Amygdala (tissue), 56 donors: ENCODE measurements at regions not wholly inside any gene's neighbourhood (a gene's known extent, or its start where the extent isn't known, plus 50 kb on each side); places are given as distances from the start of the nearest gene placed in this dataset.
A peak's percentile ranks its signal among the peaks of the same experiment; 100 is the strongest.

Experiments
- DNase-seq, 56 donors: peaks; one replicate each; lab custom pipeline; 2025; lab: John Stamatoyannopoulos, UW

DNA sequence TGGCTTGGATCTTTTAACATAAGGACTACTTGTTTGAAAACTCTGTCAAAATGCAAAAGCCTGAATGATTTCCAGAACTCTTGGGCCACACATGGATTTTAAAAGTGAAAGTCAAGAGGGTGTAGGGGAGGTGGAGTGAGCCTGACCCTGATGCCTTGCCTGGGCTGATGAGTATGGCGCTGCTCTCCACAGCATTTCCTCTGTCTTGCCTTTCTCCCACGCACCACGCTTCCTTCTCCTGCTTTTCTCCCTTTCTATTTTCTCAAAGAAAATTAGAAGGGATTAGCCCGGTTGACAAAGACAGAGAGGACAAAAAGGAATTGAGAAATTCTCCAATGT is 207.0 kb upstream of the CCDC68 start:
- peak in 1 of 56 donors; percentile 2 for DNase-seq

DNA sequence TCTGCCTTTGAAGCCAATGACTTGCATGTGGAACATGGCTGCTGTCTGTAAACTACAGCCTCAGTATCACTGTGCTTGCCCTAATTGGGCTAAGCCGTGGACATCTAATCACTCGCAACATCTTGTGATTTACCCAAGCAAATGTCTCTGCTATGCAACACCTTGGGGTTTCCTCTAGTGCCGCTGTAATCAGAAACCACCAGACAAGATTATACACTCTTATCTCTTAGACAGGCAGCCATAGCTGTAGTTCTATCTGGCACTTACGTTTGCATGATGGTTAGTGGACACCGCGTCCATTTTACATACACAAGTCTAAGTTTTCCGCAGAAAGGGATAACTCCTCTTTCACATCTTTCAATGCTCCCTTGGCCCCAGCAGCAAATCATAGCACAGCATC is 204.3 kb upstream of the CCDC68 start:
- DNase-seq, result no peak

DNA sequence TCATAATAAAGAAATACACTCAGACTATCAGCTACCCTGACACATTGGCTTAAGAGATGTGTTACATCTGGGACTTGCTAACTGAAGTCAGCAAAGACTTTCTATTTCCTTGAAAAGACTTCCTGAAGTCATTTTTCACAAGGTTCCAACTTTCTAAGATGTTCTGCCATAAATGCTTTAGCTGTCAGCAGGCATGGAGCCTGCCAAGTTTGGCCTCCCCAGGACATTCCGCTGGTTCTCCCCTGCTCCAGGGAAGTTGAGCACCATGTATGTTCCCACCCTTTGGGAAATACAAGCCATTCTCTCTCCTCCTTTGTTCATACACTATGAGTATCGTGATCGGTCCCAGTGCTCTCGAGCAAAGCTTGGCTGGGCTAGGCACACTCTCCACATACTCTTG is 202.7 kb upstream of the CCDC68 start:
- no peak for DNase-seq

DNA sequence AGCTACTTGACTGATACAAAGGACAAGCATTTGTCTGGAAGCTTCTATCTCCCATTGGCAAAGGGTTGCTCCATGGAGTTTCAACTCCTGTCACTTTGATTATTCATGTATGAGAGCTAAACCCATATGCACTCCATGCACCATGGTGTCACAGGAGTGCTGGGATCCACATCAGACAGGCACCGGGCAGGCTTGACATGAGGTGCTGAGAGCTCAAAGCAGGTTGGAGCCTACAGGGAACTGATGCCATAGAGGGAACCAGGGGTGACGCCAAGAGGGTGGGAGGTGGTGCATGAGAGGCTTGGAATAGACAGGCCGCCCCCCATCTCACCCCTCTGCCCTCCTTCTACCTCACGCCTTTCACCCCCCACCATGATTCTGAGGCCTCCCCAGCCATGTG is 199.8 kb upstream of the CCDC68 start:
- no peak for DNase-seq

DNA sequence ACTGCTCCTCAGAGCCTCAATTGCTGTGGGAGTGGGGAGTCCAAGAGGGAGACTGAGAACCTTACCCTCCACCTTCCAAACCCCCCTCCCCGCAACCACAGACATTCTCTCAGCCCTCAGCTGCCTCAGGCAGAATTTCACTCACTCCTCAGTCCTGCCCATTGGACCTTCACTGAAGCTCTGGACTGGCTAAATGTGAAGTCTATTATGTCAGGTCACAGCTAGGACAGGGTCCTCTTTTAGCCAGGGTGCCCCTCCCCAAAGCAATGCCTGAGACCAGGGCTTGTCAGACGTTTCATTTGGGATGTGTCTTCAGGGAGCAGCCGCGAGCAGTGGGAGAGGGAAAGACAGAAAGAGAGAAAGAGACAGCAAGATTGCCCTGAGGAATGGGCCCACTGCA is 199.3 kb upstream of the CCDC68 start:
- no peak for DNase-seq

DNA sequence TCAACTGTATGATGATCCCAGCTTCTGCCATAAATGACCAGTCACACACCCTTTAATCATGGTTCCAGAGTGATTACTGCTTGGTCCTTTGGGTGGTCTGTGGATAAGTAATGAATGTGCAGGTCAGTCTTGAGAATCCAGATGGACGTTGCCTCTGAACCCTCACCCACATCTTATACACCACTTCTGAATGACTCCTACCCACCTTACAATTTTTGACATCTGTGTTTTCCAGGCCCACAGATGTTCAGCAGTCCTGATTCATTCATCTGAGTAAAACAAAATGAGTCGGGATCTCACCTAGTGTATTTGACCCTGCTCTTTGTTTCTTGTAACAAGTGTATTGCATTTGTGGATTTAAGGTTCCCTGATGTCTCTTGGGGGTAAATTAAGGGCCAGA is 194.1 kb upstream of the CCDC68 start:
- no peak for DNase-seq

DNA sequence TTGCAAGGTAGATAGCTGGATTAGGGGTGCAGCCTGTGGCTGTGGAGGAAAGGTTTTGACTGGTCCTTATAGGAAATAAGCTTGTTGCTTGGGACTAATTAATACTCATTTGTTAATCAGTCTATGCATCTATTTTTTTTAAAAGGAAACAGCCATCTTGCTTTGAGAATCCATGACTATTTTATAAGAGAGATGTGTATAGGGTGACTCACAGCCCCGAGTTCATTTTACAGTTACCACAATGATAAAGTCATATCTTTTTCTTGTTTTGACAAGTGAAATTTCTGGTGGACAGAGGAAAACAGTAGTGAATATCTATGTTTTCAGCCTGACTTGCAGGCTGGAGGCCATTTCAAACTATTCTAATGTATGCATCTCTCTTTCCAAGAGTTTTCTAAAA is 193.5 kb upstream of the CCDC68 start:
- DNase-seq, result no peak

DNA sequence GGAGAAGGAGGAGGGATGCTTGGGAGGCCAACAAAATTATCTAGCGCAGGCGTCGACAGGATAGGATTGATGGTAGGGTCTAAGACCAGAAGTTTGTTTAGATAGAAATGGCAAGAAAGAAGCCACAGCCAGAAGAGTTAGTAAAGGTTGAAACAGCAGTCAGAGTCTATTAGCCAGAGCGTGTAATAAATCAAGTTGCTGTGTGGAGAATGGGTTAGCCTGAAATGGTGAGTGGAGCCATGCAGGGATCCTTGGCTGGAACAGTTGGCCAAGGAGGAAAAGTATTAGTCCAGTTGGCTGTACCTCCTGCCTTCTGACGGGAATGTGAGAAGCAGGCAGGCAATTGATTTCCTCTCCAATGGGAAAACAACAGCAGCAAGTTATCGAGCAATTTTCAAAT is 190.7 kb upstream of the CCDC68 start:
- DNase-seq, result no peak

DNA sequence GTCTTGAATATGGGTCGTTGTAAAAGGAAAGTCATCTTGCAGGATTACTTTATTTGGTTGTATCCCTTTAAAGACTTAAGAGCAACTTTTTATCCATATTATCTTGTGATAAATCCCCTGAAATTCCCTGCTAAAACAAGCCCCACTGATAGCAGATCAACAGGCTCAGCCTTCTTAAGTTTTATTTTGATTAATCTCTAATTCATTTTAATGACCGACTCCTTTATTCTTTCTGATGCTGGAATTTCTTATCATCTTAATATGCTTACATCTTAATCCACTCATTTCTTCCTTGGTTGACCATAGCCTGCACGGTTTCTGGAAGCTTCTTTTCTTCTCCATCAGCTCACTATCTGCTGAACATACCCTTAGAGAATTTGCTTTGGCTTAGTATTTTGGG is 188.5 kb upstream of the CCDC68 start:
- DNase-seq, result no peak

DNA sequence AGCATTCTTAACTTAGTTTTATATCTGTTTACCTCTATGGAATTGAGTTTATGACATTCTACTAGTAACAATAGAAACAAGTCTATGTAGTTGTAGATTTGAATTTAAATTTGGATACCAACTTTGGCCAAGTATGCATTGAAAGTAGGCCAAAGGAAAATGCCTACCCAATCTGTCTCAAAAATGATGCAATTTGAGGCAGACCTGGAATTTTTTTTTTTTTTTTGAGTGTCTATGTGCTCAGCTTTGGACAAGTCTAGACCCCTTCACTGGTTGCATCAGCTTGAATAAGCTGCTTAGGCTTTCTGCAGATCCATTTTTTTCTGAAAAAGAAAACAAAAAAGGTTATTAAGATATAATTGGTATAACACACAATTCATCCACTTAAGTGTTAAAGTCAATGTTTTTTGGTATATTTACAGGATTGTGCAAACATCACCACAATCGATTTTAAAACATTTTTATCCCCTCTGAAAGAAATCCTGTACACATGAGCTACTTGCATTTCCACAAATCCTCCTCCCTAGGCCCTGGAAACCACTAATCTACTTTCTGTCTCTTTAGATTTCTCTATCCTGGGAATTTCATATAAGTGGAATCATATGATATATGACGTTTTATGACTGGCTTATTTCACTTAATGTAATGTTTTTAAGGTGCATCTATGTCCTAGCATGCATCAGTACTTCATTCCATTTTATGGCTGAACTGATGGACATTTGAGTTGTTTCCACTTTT is 185.1 kb upstream of the CCDC68 start:
- DNase-seq, result no peak

DNA sequence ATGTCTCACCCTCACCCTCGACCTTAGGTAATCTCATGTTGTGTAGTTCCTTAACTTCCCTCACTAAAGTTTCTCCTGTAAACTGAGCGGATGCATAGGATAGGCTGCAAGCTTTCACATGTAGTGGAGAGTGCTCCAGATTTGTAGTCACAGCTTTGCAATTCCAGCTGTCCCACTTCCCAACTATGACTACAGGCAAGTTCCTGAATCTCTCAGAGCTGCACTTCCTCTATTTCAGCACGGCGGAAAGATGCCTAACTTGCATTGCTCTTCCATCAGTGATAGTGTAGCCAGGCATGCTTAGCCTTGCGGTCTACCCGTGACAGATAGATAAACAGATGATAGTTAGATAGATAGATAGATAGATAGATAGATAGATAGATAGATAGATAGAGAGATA is 183.1 kb upstream of the CCDC68 start:
- no peak for DNase-seq

DNA sequence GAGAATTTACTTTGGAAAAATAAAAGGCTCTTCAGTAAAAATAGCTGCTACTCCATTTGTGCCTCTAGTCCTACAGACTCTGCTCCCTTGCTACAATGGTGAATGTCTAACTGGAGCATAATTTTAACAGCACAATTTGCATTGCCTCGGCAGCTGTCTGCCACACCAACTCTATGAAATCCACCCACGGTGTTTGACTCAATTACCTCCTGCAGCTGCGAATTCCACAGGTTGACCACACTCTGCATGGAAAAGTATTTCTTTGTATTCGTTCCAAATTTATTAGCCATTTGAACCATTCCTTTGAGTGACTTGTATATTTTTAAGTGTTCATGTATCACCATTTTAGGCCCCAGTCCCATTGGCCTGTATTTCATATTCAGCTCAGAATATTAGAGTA is 182.1 kb upstream of the CCDC68 start:
- DNase-seq, result no peak

DNA sequence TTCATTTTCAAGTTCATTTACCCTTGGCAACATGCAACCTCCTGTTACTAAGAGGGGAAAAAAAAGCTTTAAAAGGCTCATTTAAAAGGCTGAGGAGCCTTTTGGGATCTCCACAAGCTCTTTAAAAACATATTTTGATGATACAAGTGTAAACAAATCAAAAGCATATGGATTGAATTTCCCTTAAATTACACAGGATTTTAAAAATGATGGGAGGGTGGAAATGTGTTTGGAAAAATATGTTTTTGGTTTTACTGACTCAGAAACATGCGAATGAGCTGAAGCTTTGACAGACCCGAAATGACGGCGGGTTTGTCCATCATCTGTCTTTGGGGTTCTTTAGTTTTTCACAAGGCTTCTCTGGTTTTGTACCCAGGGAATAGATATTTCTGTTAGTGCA is 180.6 kb upstream of the CCDC68 start:
- DNase-seq, result no peak

DNA sequence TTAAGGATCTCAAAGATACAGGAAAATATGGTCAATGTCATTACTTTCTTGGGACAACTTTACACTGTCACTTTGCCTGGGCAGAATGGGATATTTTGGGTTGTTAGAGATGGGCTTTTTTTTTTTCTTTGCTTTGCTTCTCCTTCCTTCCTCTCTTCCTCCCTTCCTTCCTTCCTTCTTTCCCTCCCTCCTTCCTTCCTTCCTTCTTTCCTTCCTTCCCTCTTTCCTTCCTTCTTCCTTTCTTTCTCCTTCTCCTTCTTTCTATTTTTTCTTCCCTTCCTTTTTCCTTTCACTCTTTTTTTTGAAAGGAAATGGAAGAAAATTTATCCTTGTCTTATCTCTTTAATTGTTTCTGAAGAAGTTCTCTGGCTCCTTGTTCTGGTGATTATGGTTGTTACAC is 180.0 kb upstream of the CCDC68 start:
- DNase-seq, result no peak

DNA sequence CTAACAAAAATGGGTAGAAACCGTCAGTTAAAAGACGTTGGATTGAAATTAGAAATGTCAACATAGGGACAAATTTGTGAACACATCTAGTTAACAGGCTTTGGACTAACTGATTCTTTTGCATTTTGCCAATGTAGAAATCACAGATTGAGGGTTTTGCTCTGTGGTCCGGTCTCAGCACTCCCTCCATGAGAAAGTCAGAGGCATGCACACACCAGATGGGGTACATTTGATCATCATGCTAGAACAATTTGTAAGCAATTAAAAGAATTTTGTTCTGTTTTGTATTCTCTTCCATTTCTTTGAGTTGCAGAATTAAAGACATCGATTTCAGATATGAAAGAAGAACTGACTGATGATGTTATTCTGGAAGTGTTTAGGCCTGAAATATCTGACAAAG is 179.1 kb upstream of the CCDC68 start:
- DNase-seq, result no peak

DNA sequence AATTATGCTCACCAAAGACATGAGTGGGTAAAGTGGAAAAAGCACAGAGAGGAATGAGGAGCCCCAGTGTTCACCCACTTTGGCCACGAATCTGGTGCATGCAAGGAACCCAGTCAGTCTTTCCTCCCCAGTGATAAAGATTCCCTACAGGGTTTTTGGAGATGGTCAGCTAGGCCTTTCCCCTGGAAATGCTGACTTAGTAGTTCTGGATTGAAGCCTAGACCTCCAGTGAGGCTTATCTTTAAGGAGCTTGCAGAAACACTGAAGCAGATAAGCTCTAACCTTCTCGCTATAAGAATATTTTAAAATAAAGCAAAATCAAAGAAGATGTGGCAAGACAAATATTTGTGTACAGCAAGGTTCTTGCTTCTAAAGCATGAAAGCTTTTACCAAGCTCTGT is 178.3 kb upstream of the CCDC68 start:
- no peak for DNase-seq

DNA sequence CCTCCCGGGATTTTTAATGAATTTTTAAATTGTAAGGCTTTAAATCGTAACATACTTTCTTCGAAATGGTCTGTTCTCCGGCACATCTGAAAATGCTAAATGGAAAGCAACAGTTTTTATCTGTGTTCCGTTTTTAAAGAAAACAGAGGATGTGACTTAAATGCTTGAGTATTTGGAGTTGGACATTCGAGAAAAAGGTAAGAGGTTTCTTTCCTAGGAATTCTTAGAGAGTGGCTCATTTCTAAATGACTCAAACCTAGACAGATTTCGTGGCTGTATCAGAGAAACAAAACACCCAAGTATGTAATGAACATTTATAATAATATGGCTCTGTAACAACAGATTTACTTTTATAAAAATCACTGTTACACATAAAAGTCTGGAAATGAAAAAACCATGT is 177.6 kb upstream of the CCDC68 start:
- no peak for DNase-seq

DNA sequence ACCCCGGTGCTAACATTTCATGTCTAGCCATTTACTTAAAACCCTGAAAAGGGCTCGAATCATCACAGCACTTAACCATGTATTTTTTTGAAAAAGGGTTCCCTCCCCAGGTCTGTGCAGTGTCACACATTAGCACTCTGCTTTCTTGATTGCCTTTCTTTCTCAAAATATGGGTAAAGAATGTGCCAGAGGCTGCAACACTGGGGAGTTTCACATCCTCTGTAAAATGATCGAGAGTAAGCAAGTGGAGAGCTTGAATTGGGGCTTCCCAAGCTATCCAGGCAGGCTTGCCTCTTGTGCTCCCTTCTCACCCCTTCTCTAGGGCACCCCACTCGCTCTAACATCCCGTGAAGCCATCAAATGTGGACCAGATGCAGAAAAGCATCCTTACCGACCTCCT is 177.0 kb upstream of the CCDC68 start:
- DNase-seq, result no peak

DNA sequence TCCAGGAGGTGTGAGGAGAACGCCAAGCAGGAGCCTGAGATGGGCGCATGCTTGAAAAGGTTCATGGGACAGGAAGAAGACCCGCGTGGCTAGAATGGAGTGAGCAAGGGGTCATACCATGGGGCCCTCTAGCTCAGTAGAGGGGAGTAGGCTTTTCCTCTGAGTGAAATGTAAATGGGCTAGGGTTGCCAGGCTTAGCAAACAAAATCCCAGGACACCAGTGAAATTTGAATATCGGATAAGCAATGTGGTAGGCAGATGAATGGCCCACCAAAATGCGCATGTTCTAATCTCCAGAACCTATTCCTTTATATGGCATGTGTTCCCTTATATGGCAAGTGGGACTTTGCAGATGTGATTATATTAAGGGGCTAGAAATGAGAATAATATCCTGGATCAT is 174.1 kb upstream of the CCDC68 start:
- no peak for DNase-seq

DNA sequence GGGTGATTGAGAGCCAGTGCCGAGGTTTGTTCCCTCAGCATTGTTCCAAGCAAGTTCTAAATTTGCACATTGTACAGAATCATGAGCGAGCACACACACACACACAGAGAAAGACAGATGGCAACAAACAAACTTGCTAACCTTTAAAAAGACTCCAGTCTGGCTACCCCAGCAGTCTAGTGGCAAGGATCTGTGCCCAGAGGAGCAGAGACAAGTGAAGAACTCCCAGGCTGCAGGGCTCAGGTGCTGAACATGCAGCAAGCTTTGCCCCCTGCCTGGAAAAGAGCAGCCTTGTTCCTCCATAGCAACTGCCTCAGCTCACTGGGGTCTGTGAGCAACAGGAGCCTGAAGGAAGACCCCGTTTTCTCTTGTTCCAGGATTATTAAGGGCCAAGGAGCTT is 169.2 kb upstream of the CCDC68 start:
- DNase-seq, result no peak

DNA sequence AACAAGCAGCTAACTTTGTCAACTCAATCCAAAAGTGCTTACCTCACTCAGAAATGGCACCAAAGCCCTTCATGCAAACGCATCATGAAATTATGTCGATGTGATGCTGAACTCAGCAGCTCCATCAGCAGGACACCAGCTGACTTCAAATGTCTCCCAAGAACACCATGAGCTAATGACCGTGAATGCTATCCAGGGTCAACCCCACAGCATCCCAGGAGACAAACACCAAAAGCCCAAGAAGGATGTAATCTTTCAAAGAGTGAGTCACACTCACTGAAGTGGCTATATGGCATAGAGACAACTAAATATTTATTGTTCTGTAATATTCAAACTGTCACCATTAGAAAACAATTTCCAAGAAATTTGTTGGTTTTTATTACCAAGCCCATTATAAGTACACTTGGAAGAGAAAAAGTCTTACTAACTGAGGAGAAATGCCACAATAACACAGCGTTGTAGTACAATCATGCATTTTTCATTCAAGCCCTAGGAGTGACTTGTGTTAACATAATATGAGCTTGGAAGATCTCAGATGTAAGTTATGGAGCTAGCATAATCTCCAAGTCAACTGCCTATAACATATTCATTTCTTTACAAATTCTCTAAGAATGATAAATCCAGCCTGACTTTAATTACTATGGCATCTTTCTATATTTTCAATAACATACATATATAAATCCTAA is 165.0 kb upstream of the CCDC68 start:
- DNase-seq, result no peak

DNA sequence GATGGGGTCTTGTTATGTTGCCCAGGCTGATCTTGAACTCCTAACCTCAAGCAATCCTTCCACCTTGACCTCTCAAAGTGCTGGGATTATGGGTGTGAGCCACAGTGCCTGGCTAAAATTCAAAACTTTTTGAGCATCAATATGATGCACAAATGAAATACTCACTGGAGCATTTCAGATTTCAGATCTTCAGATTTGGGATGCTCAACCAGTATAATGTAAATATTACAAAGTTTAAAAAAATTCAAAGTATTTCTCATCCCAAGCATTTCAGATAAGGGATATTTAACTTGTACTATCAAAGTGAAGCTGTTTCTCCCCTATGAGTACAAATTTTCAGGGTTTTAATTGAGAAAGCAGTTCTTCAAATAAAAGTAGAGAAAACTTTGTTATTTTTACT is 164.1 kb upstream of the CCDC68 start:
- DNase-seq, result no peak
